ENCODE measurements at regions not wholly inside any gene's neighbourhood (a gene's known extent, or its start where the extent isn't known, plus 50 kb on each side); places are given as distances from the start of the nearest gene placed in this dataset.

GRCh38 chr14:31961896-31962295 is 115.2 kb upstream of the ARHGAP5 start:
- TF ChIP-seq ZFHX2 (tag by site-specific recombination; conservative IDR thresholded peaks at IDR 0.05) = no peak
- TF ChIP-seq CTCF (tag by site-specific recombination; IDR thresholded peaks at IDR 0.05) = no peak
- TF ChIP-seq PRDM2 (tag by site-specific recombination; IDR thresholded peaks at IDR 0.05; ENCODE audit: borderline replicate concordance) = no peak
- no peak for TF ChIP-seq AEBP2 (tag by site-specific recombination; IDR thresholded peaks at IDR 0.05; ENCODE audit: borderline replicate concordance)
- no peak for TF ChIP-seq REST (tag by site-specific recombination; IDR thresholded peaks at IDR 0.05)
- TF ChIP-seq PATZ1 (tag by site-specific recombination; IDR thresholded peaks at IDR 0.05) = no peak
- no peak for TF ChIP-seq ZNF660 (tag by site-specific recombination; IDR thresholded peaks at IDR 0.05)
- no peak for TF ChIP-seq TCF7L2 (IDR thresholded peaks at IDR 0.05; ENCODE audit: borderline replicate concordance, low read depth, low read length)
- no peak for TF ChIP-seq ZXDB (tag by site-specific recombination; IDR thresholded peaks at IDR 0.05)
- TF ChIP-seq ZBTB10 (tag by site-specific recombination; IDR thresholded peaks at IDR 0.05) = no peak
- TF ChIP-seq ZNF239 (tag by site-specific recombination; IDR thresholded peaks at IDR 0.05) = no peak
- no peak for TF ChIP-seq ZNF335 (tag by site-specific recombination; conservative IDR thresholded peaks at IDR 0.05)
- no peak for TF ChIP-seq ZNF138 (tag by site-specific recombination; IDR thresholded peaks at IDR 0.05; ENCODE audit: borderline replicate concordance)

All from HEK293 (cell line).